Mesendoderm (in vitro differentiated cells): ENCODE measurements at regions not wholly inside any gene's neighbourhood (a gene's known extent, or its start where the extent isn't known, plus 50 kb on each side); places are given as distances from the start of the nearest gene placed in this dataset.
"Not testable (repeated sequence)": the region's sequence is repeated elsewhere in the genome, so short reads cannot be mapped to it uniquely, and the experiment has no call there.

Source experiments
- DNase-seq: peaks from one replicate; pipeline ENCODE4 v3.0.0; 2013
- H2AK5ac ChIP-seq: 2 replicates; pipeline ENCODE4 v1.6.1; 2013; ENCODE audit warnings: low read length, inconsistent platforms
- H2BK120ac ChIP-seq: 2 replicates; pipeline ENCODE4 v1.6.1; 2013; ENCODE audit warnings: low read depth, mild to moderate bottlenecking, low read length, moderate library complexity, mixed read lengths
- H2BK15ac ChIP-seq: replicated peaks from 2 replicates; pipeline ENCODE4 v1.6.1; 2013; ENCODE audit warnings: low read depth, mild to moderate bottlenecking, moderate library complexity
- H2BK5ac ChIP-seq: 2 replicates; pipeline ENCODE4 v1.6.1; 2013; ENCODE audit warnings: low read length, inconsistent platforms
- H3K18ac ChIP-seq: 2 replicates; pipeline ENCODE4 v1.6.1; 2013; ENCODE audit warnings: mild to moderate bottlenecking, low read length, mixed read lengths
- H3K23ac ChIP-seq: one replicate; pipeline ENCODE4 v1.6.1; 2013; ENCODE audit warnings: low read length
- H3K27ac ChIP-seq: 2 replicates; pipeline ENCODE4 v1.5.1; 2013; ENCODE audit warnings: low read depth, mild to moderate bottlenecking, inconsistent platforms, low read length, moderate library complexity
- H3K27me3 ChIP-seq: 2 replicates; pipeline ENCODE4 v1.6.1; 2013; ENCODE audit warnings: low read length, control low read depth, mild to moderate bottlenecking, inconsistent platforms; ENCODE audit not compliant: insufficient read depth, poor library complexity
- H3K36me3 ChIP-seq: 2 replicates; pipeline ENCODE4 v1.6.1; 2013; ENCODE audit warnings: low read length, inconsistent platforms; ENCODE audit not compliant: control insufficient read depth, insufficient read depth
- H3K4ac ChIP-seq: one replicate; pipeline ENCODE4 v1.6.1; 2013; ENCODE audit warnings: low read depth, mild to moderate bottlenecking, low read length, moderate library complexity
- H3K4me1 ChIP-seq: 2 replicates; pipeline ENCODE4 v1.6.1; 2013; ENCODE audit warnings: low read depth, low read length, inconsistent platforms; ENCODE audit not compliant: control insufficient read depth
- H3K4me2 ChIP-seq: 2 replicates; pipeline ENCODE4 v1.6.1; 2013; ENCODE audit warnings: low read length
- H3K4me3 ChIP-seq: 2 replicates; pipeline ENCODE4 v1.5.1; 2013; ENCODE audit warnings: mild to moderate bottlenecking, low read length
- H3K56ac ChIP-seq: one replicate; pipeline ENCODE4 v1.6.1; 2013; ENCODE audit warnings: low read length
- H3K79me1 ChIP-seq: 2 replicates; pipeline ENCODE4 v1.6.1; 2013; ENCODE audit warnings: low read length, inconsistent platforms
- H3K79me2 ChIP-seq: 2 replicates; pipeline ENCODE4 v1.6.1; 2013; ENCODE audit warnings: mild to moderate bottlenecking, low read length; ENCODE audit not compliant: control insufficient read depth, insufficient read depth
- H3K9ac ChIP-seq: 2 replicates; pipeline ENCODE4 v1.6.1; 2013; ENCODE audit warnings: low read length, inconsistent platforms
- H4K5ac ChIP-seq: one replicate; pipeline ENCODE4 v1.6.1; 2013; ENCODE audit warnings: low read length
- H4K8ac ChIP-seq: one replicate; pipeline ENCODE4 v1.6.1; 2013; ENCODE audit warnings: low read depth, mild to moderate bottlenecking, control low read depth, low read length, moderate library complexity
- WGBS: extraction: QIAGEN DNeasy Blood & Tissue Kit; methylation state at CpG from one replicate; pipeline ENCODE4 v1.1.7; 2013; ENCODE audit warnings: low lambda C conversion rate, missing lambda C conversion rate; ENCODE audit not compliant: insufficient coverage; ENCODE audit errors: extremely low coverage; 5-methylcytosine and 5-hydroxymethylcytosine counted together

DNA sequence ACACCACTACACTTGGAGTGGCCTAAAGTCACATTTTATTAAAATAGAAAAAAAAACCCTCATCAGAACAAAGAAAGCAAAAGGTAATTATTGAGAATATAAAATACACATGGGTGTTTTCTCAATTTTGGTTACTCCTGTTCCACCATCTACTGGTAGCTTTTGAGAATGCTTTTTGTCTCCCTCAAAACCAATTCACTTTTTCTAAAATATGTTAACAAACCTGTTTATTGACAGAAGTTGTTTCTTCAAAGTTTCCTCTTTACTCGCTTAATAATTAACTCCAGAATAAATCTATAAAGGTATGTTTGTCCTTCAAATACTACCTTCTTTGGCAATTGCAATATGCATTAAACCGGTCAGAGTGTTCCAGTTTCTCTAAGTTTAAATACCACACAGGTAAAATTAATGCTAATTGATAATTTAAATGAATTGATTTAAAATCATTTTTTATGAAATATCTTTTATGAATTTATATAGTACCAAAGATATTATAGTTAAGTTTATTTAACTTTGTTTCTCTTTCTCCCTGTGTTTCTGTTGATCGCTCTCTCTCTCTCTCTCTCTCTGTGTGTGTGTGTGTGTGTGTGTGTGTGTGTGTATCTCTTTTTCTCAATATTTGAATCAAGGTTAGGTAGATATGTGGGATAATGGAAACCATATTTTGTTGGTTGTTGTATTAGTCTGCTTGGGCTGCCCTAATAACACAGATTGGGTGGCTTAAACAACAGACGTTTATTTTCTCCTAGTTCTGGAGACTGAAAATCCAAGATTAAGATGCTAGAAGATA, 487.4 kb downstream of the PRDM9 start:
- H3K27ac ChIP-seq: no peak overlapping the region
- no peaks in the 10 kb centered on the region for H3K79me2 ChIP-seq
- peaks cover 2% of the 10 kb centered on the region for H3K4me1 ChIP-seq
- peak; percentile 26 for DNase-seq
- WGBS: 100% methylated on average over 1 of the region's 4 CpGs
- H3K4ac ChIP-seq: no peak overlapping the region
- no peak overlapping the region for H2AK5ac ChIP-seq
- no peaks in the 10 kb centered on the region for H3K36me3 ChIP-seq
- no peak overlapping the region for H2BK15ac ChIP-seq
- no peak overlapping the region for H2BK5ac ChIP-seq
- no peak overlapping the region for H3K4me3 ChIP-seq
- no peak overlapping the region for H3K4me2 ChIP-seq
- no peaks in the 10 kb centered on the region for H3K79me1 ChIP-seq
- no peak overlapping the region for H3K18ac ChIP-seq
- no peak overlapping the region for H3K23ac ChIP-seq
- no peak overlapping the region for H4K8ac ChIP-seq
- H4K5ac ChIP-seq: no peak overlapping the region
- H3K9ac ChIP-seq: no peak overlapping the region
- no peak overlapping the region for H2BK120ac ChIP-seq
- no peak overlapping the region for H3K56ac ChIP-seq
- H3K27me3 ChIP-seq: no peaks in the 10 kb centered on the region

DNA sequence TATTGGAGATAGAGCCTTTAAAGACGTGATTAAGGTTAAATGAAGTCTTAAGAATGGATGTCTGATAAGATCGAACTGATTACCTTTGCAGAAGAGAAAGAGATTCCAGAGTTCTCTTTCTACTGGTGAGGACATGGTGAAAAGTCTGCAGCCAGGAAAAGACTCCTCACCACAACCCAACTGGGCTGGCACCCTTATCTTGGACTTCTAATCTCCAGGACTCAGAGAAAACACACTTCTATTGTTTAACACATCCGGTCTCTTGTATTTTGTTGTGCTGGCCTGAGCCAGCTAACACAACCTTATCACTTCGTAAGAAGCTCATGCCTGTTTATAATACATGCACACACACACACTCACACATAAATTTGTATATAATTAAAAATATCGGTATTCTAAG, 489.1 kb downstream of the PRDM9 start:
- Histone ChIP-seq H3K56ac (no peak overlapping the region), H4K8ac (no peak overlapping the region), H2BK15ac (no peak overlapping the region), H2BK120ac (no peak overlapping the region), H3K4me2 (no peak overlapping the region), H4K5ac (no peak overlapping the region), H3K18ac (no peak overlapping the region), H3K27ac (no peak overlapping the region), H3K23ac (no peak overlapping the region), H3K4me1 (peaks cover 2% of the 10 kb centered on the region), H3K36me3 (no peaks in the 10 kb centered on the region), H3K27me3 (no peaks in the 10 kb centered on the region), H2AK5ac (no peak overlapping the region), H3K9ac (no peak overlapping the region), H2BK5ac (no peak overlapping the region), H3K79me1 (no peaks in the 10 kb centered on the region), H3K4ac (no peak overlapping the region), H3K4me3 (no peak overlapping the region), H3K79me2 (no peaks in the 10 kb centered on the region)
- WGBS: no CpG with 5 or more reads among the region's 5 CpGs
- peak; percentile 92 for DNase-seq

DNA sequence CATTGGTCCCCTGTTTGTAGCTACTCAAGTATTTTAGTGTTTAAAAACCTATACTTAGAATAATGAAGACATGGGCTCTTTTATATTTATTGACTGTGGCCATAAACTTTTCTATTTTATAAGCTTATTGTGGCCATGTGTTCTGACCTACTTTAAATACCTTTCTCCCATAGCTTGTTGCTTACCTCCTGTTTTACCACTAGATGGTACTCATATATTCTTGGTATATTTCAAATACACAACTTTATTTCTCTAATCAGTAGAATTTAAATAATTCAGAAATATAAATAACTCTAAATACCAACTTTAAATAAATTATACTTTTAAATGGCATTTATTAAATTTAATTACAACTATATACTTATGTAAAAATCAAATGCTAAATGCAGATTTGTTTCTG, 498.0 kb downstream of the PRDM9 start:
- Histone ChIP-seq H3K23ac (no peak overlapping the region), H3K4me3 (no peak overlapping the region), H4K8ac (no peak overlapping the region), H3K79me2 (no peaks in the 10 kb centered on the region), H3K4me1 (no peaks in the 10 kb centered on the region), H3K56ac (no peak overlapping the region), H3K4me2 (no peak overlapping the region), H2BK15ac (no peak overlapping the region), H4K5ac (no peak overlapping the region), H3K4ac (no peak overlapping the region), H3K18ac (no peak overlapping the region), H2BK120ac (no peak overlapping the region), H3K79me1 (no peaks in the 10 kb centered on the region), H3K36me3 (no peaks in the 10 kb centered on the region), H3K27me3 (no peaks in the 10 kb centered on the region), H3K27ac (no peak overlapping the region), H2BK5ac (no peak overlapping the region), H3K9ac (no peak overlapping the region), H2AK5ac (no peak overlapping the region)
- DNase-seq: no peak

DNA sequence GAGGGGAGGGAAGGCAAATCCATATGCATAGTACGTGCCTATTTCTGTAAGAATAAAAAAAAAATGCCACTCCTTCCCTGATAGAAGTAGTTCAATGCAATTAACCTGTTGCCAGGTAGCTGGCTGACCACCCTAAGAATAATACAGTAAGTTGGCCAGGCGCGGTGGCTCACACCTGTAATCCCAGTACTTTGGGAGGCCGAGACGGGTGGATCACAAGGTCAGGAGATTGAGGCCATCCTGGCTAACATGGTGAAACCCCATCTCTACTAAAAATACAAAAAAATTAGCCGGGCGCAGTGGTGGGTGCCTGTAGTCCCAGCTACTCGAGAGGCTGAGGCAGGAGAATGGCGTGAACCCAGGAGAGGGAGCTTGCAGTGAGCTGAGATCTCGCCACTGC, 510.3 kb downstream of the PRDM9 start:
- WGBS: no CpG with 5 or more reads among the region's 10 CpGs

DNA sequence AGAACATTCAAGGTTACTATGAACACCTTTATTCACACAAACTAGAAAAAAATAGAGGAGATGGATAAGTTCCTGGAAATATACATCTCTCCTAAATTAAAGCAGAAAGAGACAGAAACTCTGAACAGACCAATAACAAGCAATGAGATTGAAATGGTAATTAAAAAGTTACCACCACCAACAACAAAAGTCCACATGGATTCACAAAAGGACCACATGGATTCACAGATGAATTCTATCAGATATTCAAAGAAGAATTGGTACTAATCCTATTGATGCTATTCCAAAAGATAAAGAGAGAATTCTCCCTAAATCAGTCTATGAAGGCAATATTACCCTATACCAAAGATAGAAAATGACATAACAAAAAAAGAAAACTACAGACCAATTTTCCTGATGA, 518.9 kb downstream of the PRDM9 start:
- H3K4me3 ChIP-seq: no peak overlapping the region
- H2BK15ac ChIP-seq: no peak overlapping the region
- no peak overlapping the region for H2BK120ac ChIP-seq
- no peak overlapping the region for H2AK5ac ChIP-seq
- H3K23ac ChIP-seq: no peak overlapping the region
- H3K56ac ChIP-seq: no peak overlapping the region
- H3K4me1 ChIP-seq: no peaks in the 10 kb centered on the region
- no peak overlapping the region for H4K5ac ChIP-seq
- H3K18ac ChIP-seq: no peak overlapping the region
- no peaks in the 10 kb centered on the region for H3K36me3 ChIP-seq
- H3K79me1 ChIP-seq: no peaks in the 10 kb centered on the region
- no peak overlapping the region for H3K9ac ChIP-seq
- no peak overlapping the region for H3K27ac ChIP-seq
- no peaks in the 10 kb centered on the region for H3K79me2 ChIP-seq
- no peaks in the 10 kb centered on the region for H3K27me3 ChIP-seq
- H3K4ac ChIP-seq: no peak overlapping the region
- H4K8ac ChIP-seq: no peak overlapping the region
- no peak for DNase-seq
- no peak overlapping the region for H3K4me2 ChIP-seq
- no peak overlapping the region for H2BK5ac ChIP-seq

More for the DNA sequence above, 510.3 kb downstream of the PRDM9 start:
- not testable (repeated sequence) for H3K79me2 ChIP-seq, H3K36me3 ChIP-seq, H2BK120ac ChIP-seq, H2AK5ac ChIP-seq, H3K4me2 ChIP-seq, H3K23ac ChIP-seq, H3K4me3 ChIP-seq, H3K79me1 ChIP-seq, H3K9ac ChIP-seq, H3K4me1 ChIP-seq, DNase-seq, H2BK15ac ChIP-seq, H3K27ac ChIP-seq, H4K5ac ChIP-seq, H3K4ac ChIP-seq, H3K18ac ChIP-seq, H2BK5ac ChIP-seq, H3K56ac ChIP-seq, H3K27me3 ChIP-seq, H4K8ac ChIP-seq

DNA sequence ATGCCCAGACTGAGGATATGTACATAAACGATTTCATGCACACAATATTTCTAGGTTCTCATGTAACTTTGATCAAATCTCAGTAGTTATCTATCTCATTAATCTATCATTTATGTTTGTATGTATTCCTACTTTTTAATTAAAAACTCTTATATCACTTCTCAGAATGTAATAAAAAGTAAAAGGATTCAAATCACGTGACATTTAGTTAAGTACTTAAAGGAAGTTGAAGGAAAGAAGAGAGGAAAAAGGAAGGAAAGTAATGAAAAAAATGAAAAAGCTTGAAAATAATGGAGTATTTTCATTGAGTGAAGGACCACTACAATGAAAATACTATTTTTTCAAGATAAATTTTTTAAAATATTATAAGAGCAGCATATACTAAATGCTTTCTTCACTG, 535.3 kb downstream of the PRDM9 start:
- H3K56ac ChIP-seq: no peak overlapping the region
- H2BK15ac ChIP-seq: no peak overlapping the region
- H3K79me1 ChIP-seq: no peaks in the 10 kb centered on the region
- no peaks in the 10 kb centered on the region for H3K79me2 ChIP-seq
- no peaks in the 10 kb centered on the region for H3K4me1 ChIP-seq
- H3K27ac ChIP-seq: no peak overlapping the region
- H3K36me3 ChIP-seq: no peaks in the 10 kb centered on the region
- H2BK120ac ChIP-seq: no peak overlapping the region
- H3K18ac ChIP-seq: no peak overlapping the region
- H3K27me3 ChIP-seq: no peaks in the 10 kb centered on the region
- no peak overlapping the region for H3K4me3 ChIP-seq
- H4K8ac ChIP-seq: no peak overlapping the region
- no peak overlapping the region for H4K5ac ChIP-seq
- H3K4me2 ChIP-seq: no peak overlapping the region
- no peak overlapping the region for H2BK5ac ChIP-seq
- WGBS: 100% methylated on average over 1 of the region's 2 CpGs
- H3K9ac ChIP-seq: no peak overlapping the region
- no peak overlapping the region for H3K4ac ChIP-seq
- H2AK5ac ChIP-seq: no peak overlapping the region
- no peak overlapping the region for H3K23ac ChIP-seq
- no peak for DNase-seq
